Muscle of leg (tissue), 3 donors: ENCODE measurements at regions not wholly inside any gene's neighbourhood (a gene's known extent, or its start where the extent isn't known, plus 50 kb on each side); places are given as distances from the start of the nearest gene placed in this dataset.
A peak's percentile ranks its signal among the peaks of the same experiment; 100 is the strongest.

Source experiments
- DNase-seq: peaks from one replicate; pipeline ENCODE4 v3.0.0; 2013
- H3K27ac ChIP-seq: one replicate; pipeline ENCODE4 v1.5.1; 2013; ENCODE audit warnings: mild to moderate bottlenecking, low read length, control low read depth
- H3K27me3 ChIP-seq: one replicate; pipeline ENCODE4 v1.6.1; 2013; ENCODE audit warnings: low read length; ENCODE audit not compliant: control insufficient read depth, insufficient read depth
- H3K36me3 ChIP-seq: one replicate; pipeline ENCODE4 v1.6.1; 2013; ENCODE audit warnings: low read length; ENCODE audit not compliant: control insufficient read depth, insufficient read depth
- H3K4me1 ChIP-seq: one replicate; pipeline ENCODE4 v1.6.1; 2013; ENCODE audit warnings: low read length; ENCODE audit not compliant: control insufficient read depth, insufficient read depth
- H3K4me3 ChIP-seq: one replicate; pipeline ENCODE4 v1.5.1; 2013; ENCODE audit warnings: low read length, control low read depth
- H3K9me3 ChIP-seq: replicated peaks from 2 replicates; pipeline ENCODE4 v1.6.1; 2013; ENCODE audit warnings: low read depth, low read length; ENCODE audit not compliant: control insufficient read depth
- WGBS: methylation state at CpG from one replicate; pipeline ENCODE4 v1.1.5; 2013; ENCODE audit warnings: missing lambda C conversion rate; ENCODE audit not compliant: insufficient coverage; 5-methylcytosine and 5-hydroxymethylcytosine counted together

- no peak overlapping the region for H3K4me3 ChIP-seq
- no peaks in the 10 kb centered on the region for H3K36me3 ChIP-seq
- H3K27me3 ChIP-seq: no peaks in the 10 kb centered on the region
- no peak overlapping the region for H3K27ac ChIP-seq
- no peaks in the 10 kb centered on the region for H3K4me1 ChIP-seq
- H3K9me3 ChIP-seq: no peaks in the 10 kb centered on the region
- DNase-seq: no peak
Measured at GRCh38 chr2:75954761-75955160, 244.0 kb upstream of the GCFC2 start.

GRCh38 chr2:75952173-75952572 lies 241.5 kb upstream of the GCFC2 start:
- no peaks in the 10 kb centered on the region for H3K36me3 ChIP-seq
- H3K27me3 ChIP-seq: no peaks in the 10 kb centered on the region
- H3K27ac ChIP-seq: no peak overlapping the region
- no peak for DNase-seq
- H3K4me3 ChIP-seq: no peak overlapping the region
- no peaks in the 10 kb centered on the region for H3K9me3 ChIP-seq
- whole genome bisulfite sequencing: no CpG with 5 or more reads among the region's 1 CpG
- H3K4me1 ChIP-seq: no peaks in the 10 kb centered on the region

GRCh38 chr2:75949385-75950030 lies 238.8 kb upstream of the GCFC2 start:
- Histone ChIP-seq H3K27ac (no peak overlapping the region), H3K27me3 (no peaks in the 10 kb centered on the region), H3K4me3 (no peak overlapping the region), H3K9me3 (no peaks in the 10 kb centered on the region), H3K4me1 (no peaks in the 10 kb centered on the region), H3K36me3 (no peaks in the 10 kb centered on the region)
- WGBS: no CpG with 5 or more reads among the region's 4 CpGs
- DNase-seq: no peak

- Histone ChIP-seq H3K4me1 (no peaks in the 10 kb centered on the region), H3K4me3 (no peak overlapping the region), H3K27ac (no peak overlapping the region), H3K36me3 (no peaks in the 10 kb centered on the region), H3K27me3 (no peaks in the 10 kb centered on the region), H3K9me3 (no peaks in the 10 kb centered on the region)
- no peak for DNase-seq
- no CpG with 5 or more reads among the region's 4 CpGs for WGBS
Measured at GRCh38 chr2:75936311-75936710, 225.6 kb upstream of the GCFC2 start.

GRCh38 chr2:75932996-75933395 lies 222.3 kb upstream of the GCFC2 start:
- no peak overlapping the region for H3K27ac ChIP-seq
- no peaks in the 10 kb centered on the region for H3K36me3 ChIP-seq
- H3K9me3 ChIP-seq: no peaks in the 10 kb centered on the region
- no peak for DNase-seq
- no peak overlapping the region for H3K4me3 ChIP-seq
- no peaks in the 10 kb centered on the region for H3K27me3 ChIP-seq
- no peaks in the 10 kb centered on the region for H3K4me1 ChIP-seq
- WGBS: no CpG with 5 or more reads among the region's 2 CpGs

- no CpG with 5 or more reads among the region's 2 CpGs for WGBS
- no peaks in the 10 kb centered on the region for H3K27me3 ChIP-seq
- H3K4me3 ChIP-seq: no peak overlapping the region
- DNase-seq: peak; percentile 15
- H3K9me3 ChIP-seq: no peaks in the 10 kb centered on the region
- H3K4me1 ChIP-seq: no peaks in the 10 kb centered on the region
- no peaks in the 10 kb centered on the region for H3K36me3 ChIP-seq
- no peak overlapping the region for H3K27ac ChIP-seq
Measured at GRCh38 chr2:75928093-75928492, 217.4 kb upstream of the GCFC2 start.

GRCh38 chr2:75925331-75926024 lies 214.8 kb upstream of the GCFC2 start:
- no peak overlapping the region for H3K4me3 ChIP-seq
- H3K4me1 ChIP-seq: no peaks in the 10 kb centered on the region
- H3K27me3 ChIP-seq: no peaks in the 10 kb centered on the region
- no peaks in the 10 kb centered on the region for H3K36me3 ChIP-seq
- no peaks in the 10 kb centered on the region for H3K9me3 ChIP-seq
- no peak for DNase-seq
- no CpG with 5 or more reads among the region's 3 CpGs for WGBS
- H3K27ac ChIP-seq: no peak overlapping the region

- Histone ChIP-seq H3K36me3 (no peaks in the 10 kb centered on the region), H3K9me3 (no peaks in the 10 kb centered on the region), H3K27ac (no peak overlapping the region), H3K4me3 (no peak overlapping the region), H3K27me3 (no peaks in the 10 kb centered on the region), H3K4me1 (no peaks in the 10 kb centered on the region)
- whole genome bisulfite sequencing: no CpG with 5 or more reads among the region's 2 CpGs
- DNase-seq: no peak
Measured at GRCh38 chr2:75922191-75922590, 211.5 kb upstream of the GCFC2 start.

GRCh38 chr2:75920859-75921551 lies 210.3 kb upstream of the GCFC2 start:
- no peaks in the 10 kb centered on the region for H3K27me3 ChIP-seq
- H3K4me1 ChIP-seq: no peaks in the 10 kb centered on the region
- no peak overlapping the region for H3K4me3 ChIP-seq
- DNase-seq: no peak
- H3K9me3 ChIP-seq: no peaks in the 10 kb centered on the region
- no peak overlapping the region for H3K27ac ChIP-seq
- WGBS: 29% methylated on average over 1 of the region's 8 CpGs
- H3K36me3 ChIP-seq: no peaks in the 10 kb centered on the region

GRCh38 chr2:75915851-75916634 lies 205.3 kb upstream of the GCFC2 start:
- no peaks in the 10 kb centered on the region for H3K27me3 ChIP-seq
- H3K4me1 ChIP-seq: no peaks in the 10 kb centered on the region
- no peaks in the 10 kb centered on the region for H3K9me3 ChIP-seq
- no peak overlapping the region for H3K27ac ChIP-seq
- DNase-seq: no peak
- WGBS: 100% methylated on average over 1 of the region's 5 CpGs
- no peaks in the 10 kb centered on the region for H3K36me3 ChIP-seq
- H3K4me3 ChIP-seq: no peak overlapping the region
